ENCODE measurements at regions not wholly inside any gene's neighbourhood (a gene's known extent, or its start where the extent isn't known, plus 50 kb on each side); places are given as distances from the start of the nearest gene placed in this dataset.

- no peak for TF ChIP-seq POLR2AphosphoS5 (IDR thresholded peaks at IDR 0.05; ENCODE audit: low read depth, low read length)
- TF ChIP-seq SPI1 (IDR thresholded peaks at IDR 0.05; ENCODE audit: low read depth, low read length), result no peak
- TF ChIP-seq TAF1 (IDR thresholded peaks at IDR 0.05; ENCODE audit: low read depth, low read length), result no peak
- no peak for TF ChIP-seq POLR2A (IDR thresholded peaks at IDR 0.05; ENCODE audit: low read depth, low read length)
- no peak for TF ChIP-seq PAX5 (IDR thresholded peaks at IDR 0.05; ENCODE audit: insufficient read depth, low read length, severe bottlenecking)
- TF ChIP-seq POU2F2 (IDR thresholded peaks at IDR 0.05; ENCODE audit: low read depth, low read length), result no peak
Measured at GRCh38 chr10:120729547-120729946, 121.6 kb upstream of the WDR11 start.
